D341Med (cell line): ENCODE measurements at regions not wholly inside any gene's neighbourhood (a gene's known extent, or its start where the extent isn't known, plus 50 kb on each side); places are given as distances from the start of the nearest gene placed in this dataset.

Experiments
- DNase-seq: peaks from one replicate; pipeline ENCODE4 v3.0.0; 2012; ENCODE audit warnings: low spot score

DNA sequence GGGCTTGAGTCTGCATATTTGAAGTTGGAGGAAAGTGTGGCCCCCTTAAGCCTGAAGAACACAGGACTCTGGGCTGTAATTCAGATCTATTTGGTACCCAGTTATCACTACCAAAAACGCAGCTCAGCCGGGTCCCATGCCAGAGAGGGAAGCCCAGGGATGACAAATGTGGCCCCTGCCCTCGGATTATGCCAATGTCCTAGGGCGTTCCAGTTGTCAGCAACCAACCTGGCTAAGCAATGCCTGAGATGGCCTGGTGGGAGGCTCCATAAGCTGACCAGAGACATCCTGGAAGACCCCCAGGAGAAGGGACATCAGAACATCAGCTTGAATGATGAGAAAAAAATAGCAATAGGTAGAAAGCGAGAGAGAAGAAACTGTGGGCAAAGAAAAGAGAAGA lies 79.6 kb upstream of the UQCRFS1 start:
- no peak for DNase-seq

DNA sequence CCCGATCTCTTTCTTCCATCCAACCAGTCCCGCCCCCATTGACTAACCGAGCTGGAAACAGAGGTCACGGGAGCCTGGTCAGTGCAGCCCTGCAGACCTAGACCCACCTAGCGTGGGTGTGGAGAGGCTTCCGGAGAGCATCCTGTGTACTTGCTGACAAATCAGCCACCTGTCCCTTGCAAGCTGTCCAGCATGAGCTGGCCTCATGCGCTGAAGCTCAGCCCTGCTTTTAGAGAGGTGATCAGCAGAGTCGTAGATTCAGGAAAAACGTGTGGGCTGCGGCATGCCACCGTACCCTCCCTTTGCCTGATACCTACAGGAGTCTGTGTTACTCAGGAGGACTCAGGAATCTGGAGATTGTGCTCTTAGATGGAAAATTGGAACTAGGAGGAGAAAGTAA lies 80.3 kb upstream of the UQCRFS1 start:
- DNase-seq, result no peak

DNA sequence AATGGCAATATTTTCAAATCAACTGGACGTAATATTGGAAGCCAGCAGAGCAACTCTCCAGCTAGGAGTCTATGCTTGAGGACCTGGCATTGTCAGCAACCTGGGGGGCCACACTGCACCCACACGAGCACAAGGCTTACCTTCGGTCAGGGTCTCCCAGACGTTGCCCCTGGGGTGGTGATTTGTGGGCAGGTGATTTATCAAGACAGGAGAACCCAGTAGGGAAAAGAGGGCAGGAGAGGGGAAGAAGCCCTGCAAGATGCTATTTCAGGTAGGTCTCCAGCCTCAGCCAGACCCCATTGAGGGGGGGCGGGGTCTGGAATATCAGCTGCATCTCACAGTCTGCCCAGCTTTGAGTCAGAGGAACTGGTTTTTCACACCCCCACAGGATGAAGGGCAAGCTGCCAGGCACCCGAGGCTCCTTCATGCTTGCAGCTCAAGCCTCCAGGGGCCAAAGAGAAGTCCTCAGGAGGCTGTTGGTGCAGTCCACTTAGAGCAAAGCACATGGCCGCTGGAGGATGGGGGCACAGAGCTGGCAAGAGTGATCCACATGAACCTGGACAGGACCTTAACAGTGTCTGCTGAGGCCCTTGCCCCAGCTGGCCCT lies 80.9 kb upstream of the UQCRFS1 start:
- no peak for DNase-seq

DNA sequence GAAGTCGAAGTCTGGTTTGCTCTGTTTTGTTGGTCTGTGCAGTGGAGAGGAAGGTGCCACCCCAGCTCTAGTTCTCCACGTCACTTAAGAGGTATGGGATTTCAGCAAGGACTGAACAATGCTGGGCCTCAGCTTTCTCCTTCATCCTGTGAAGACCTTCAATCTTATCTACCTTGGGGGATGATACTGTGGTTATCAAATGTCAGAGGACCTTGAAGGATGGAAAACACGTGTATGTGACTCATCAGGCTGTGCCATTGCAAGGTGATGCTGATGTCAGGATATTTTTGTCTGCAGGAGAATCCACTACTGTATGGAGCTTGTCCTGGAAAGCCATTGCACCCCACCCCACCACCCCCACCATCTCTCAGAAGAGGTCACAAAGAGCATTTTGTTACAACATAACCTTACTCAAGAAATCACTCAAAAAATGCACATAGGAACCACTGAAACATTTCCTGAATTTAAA lies 81.4 kb upstream of the UQCRFS1 start:
- DNase-seq, result no peak

DNA sequence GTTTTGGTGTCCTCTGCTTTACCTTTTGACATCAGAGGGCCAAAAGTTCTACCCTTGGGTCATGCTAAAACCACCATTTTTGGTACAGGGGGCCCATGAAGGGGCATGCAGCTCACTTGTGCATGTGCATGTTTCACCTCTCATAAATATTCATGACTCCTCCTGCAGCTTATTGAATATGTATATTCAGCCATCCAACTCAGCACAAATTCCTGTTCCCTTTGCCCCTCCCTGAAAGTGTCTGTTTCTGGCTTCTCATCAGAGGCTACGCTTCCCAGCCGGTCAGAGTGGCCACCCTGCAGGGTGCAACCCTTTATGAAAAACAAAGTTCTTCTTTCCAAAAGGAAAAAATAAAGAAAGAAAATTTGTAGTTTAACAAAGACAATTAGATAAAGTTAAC lies 82.3 kb upstream of the UQCRFS1 start:
- no peak for DNase-seq

DNA sequence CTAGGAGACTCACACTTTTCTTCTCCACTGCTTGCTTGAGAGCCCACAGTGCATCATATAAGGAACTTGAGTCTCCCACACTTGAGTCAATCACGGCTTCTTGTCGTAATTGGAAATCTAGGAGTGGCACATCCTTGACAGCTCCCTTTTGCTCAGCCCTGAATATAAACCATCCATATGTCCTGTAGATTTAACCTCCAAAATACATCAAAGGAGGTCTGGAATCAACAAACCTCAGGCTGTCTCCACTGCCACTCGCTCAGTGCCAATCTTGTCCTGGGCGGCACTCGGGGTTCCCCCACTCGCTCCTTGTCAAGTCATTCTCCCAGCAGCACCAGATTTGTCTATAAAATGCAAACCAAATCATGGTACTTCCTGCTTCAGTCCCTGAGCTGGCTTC lies 84.4 kb upstream of the UQCRFS1 start:
- no peak for DNase-seq

DNA sequence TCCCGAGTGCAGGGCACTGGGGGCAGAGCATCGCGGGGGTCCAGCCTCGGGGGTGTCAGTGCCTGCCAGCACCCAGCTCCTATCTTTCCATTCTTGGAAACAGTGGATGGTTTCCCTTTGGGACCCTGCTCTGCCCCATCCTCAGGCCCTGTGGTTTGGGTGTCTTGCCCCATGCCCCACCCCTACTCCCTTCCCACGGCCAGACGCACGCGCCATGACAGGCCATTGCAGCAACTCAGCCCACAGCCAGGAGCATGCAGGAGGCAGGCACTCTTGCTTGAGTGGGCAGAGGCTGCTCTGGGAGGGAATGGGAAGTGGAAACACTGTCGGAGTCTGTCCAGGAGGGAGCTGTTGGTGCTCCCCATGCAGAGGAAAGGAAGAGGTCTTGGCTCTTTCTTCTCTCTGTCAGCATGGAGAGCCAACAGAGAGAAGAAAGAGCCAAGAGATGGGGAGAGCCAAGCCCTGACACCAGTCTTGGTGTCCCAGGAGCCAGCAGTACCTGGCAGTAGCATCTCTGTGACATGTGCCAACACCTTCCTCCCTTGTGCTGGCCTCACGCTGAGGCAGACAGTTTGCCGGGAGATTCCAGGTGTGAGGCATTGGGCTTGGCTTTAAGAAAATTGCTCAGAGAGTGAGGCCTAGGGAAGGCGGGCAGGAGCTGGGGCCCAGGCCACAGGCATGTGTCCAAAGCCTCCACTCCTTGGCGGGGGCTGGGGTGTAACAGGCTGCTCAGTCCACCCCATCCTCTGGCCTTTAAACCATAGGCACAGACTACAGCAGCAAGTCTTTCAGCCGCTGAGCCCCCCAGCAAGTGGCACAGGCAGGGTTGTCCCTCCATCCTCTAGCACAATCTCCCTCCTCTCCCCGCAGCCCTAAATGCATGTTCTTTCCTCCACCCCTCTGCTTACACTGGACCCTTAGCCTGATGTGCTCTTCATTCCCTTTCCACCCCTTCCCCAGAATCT lies 86.7 kb upstream of the UQCRFS1 start:
- no peak for DNase-seq

DNA sequence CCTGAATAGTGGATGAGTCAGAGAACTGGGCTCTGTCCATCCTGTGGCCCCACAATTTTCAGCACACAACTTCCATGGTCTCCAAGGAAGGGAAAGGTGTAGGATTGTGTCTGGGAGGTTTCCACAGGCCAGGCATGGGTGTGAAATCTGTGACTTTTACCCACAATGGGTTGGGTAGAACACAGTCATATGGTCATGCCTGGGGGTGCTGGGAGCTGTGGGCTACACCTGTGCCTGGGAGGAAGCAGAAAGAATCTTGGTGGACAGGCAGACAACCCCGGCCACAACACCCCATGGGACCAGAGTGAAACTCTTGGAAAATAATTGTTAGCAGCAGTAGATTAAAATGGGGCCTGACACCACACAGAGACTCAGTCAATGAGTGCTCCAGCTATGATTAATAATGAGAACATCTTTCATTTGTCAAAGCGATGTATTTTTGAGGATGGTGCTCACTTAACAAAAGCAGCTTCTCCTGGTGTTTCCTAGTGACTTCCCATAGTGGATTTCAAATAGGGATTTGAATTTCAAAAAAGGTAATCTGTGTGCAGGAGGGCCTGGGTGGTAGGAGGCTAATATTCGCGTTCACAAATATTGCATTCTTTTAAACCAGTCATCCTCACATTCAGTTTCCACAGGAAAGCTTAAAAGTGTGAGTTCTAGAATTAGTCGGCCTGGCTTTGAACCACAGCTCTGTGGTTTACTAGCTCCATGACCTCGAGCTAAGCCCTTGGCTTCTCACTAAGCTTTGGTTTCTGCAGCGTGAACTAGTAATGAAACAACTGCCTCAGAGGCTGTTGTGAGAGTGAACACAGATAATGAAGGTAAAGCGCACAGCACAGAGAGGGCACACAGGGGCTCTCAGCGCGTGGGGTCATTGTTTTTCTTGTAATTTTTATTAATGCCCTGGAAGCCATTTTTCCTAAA lies 89.3 kb upstream of the UQCRFS1 start:
- DNase-seq, result no peak

DNA sequence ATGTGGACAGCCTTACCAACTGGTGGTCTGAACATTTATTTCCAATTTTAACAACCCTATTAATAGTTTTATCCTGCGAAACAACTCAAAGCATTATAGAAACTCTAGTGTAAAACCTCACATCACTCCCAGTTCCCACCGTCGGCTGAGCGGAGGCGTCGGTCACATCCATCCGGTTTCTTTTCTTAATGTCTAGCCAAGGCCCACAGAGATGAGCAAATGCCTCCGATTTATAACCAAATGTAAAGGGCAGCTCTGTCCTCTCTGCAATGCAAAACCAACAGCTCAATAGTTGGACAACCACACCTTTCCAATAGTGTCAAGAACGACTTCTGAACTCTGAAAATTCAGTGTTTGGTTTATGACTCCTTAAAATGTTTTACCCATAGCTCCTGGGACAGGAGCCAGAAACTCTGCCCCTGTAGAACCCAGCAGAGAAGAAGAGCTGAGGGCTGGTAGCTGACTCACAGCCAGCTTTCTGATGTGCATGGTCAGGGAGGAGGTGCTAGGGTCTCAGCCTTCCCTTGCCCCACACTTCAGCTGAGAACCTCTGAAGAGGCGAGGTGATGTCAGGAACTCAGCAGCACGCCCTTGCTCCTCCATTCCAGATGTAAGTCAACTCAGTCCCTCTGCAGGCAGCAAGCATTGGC lies 90.2 kb upstream of the UQCRFS1 start:
- DNase-seq, result no peak

DNA sequence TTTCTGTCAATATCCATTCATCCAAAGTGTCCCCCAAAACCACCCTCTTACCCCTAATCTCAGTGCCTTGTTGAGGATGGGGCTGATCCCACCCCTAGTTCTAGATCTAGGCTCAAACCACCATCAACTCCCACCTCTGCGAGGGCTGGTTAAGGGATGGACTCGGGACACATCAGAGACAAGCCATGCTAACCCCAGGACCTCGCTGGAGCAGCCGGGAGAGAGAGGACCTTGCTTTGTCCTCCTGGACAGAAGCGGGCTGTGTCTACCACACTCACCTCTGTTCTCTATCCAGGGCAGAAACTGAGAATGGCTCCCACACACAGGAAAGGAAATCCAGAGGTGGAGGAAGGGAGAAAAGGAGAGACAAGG lies 90.8 kb upstream of the UQCRFS1 start:
- DNase-seq, result no peak

DNA sequence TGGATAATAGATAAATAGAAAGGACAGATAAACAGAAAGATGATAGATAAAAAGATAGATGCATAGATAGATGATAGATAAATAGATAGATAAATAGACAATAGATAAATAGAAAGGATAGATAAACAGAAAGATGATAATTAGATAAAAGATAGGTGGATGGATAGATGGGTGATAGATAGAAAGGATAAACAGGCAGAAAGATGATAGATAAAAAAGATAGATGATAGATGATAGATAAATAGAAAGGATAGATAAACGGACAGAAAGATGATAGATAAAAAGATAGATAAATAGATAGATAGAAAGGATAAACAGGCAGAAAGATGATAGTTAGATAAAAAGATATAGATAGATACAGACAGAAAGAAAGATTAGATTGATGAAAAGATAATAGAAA lies 92.3 kb upstream of the UQCRFS1 start:
- DNase-seq, result no peak

DNA sequence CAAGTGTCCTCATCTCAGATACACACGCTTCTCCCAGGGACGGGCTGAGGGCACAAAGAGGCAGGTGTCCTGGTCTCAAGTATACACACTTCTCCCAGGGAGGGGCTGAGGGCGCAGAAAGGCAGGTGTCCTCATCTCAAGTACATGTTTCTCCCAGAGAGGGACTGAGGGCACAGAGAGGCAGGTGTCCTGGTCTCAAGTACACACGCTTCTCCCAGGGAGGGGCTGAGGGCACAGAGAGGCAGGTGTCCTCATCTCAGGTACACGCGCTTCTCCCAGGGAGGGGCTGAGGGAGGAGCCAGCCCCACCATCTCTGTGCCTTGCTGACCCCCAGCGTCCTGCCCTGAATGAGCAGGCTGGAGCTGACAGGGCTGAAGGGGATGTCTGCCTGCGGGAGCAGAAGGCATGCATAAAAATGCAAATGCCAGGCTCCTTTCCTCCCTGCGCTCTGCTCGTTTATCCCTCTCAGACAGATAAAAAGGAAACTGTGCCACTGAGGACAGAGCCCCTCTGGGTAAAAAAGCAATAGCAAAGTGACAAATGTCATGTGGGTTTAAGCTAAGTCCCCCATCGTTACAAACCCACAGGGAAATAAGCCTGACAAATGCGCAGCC lies 96.1 kb upstream of the UQCRFS1 start:
- no peak for DNase-seq

DNA sequence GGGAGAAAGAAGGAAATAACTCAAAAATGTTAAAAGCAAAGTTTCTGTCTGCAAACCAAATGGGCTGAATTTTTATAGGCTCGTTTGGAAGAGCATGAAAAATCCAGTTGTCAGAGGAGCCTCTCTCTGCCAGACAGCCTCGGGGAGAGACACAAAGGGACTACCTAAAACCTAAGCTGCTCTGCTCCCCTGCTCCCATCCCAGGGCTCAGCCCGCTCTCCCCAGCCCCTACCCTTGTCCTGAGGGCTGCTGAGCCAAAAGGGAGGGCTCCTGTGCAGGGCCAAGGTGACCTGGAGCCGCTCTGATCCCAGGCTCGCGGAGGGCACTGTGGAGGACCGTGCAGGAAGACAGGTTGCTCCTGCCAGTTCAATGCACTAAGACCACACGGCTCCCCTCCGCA lies 96.7 kb upstream of the UQCRFS1 start:
- DNase-seq, result no peak

DNA sequence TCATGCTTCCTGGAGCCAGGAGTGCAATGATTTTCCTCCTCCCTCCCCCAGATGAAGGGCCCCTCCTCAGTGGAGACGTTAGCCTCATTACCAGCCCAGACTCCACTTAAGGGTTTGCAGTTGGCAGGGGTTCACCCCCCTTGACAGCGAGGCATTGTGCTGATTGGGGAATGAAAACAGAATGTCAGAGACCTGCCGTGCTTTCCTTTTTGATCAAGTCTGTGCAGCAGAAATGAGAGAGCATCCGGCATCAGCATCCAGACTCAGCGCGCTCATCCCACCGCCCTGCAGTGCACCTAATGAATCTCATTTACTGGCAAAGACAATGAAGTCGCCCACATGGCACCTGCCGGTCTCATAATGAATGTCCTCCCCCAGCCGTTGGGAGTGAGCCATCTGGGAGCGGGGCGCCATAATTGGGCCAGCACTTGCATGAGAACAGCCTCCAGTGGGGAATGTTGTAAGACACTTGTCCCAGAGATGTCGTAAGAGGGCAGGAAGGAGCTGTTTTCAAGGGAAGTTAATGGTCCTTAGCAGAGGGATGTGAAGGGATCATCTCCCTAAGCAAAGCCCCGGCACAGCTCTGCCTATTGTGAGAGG lies 98.3 kb upstream of the UQCRFS1 start:
- DNase-seq, result no peak

DNA sequence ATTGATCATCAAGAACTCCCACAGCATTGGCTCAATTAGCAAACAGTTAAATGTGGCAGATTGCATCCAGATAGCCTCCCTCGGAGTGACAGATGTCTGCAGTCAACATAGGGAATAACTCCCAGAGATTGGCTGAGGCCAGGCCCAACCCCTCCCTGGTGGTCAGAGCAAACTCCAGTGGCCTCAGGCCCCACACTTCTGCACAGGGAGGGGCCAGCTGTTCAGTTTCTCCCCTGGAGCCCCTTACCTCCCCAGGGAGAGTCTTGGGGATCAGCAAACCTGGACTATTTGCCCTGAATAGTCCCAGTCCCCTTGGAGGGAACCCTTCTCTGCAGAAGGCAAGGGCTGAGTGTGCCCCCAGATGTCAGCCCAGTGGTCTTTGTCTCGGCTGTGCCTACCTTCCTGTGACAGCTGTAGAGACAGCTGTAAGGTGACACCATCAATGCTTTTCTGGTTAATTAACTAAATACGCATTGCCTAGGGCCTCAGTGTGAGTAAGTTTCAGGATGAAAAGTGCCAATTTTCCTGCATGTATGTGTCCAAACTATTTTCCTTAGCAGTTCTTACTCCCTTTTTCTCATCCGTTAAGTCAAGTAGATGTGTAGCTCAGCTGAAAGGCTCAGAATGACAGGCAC lies 102.7 kb upstream of the UQCRFS1 start:
- no peak for DNase-seq

DNA sequence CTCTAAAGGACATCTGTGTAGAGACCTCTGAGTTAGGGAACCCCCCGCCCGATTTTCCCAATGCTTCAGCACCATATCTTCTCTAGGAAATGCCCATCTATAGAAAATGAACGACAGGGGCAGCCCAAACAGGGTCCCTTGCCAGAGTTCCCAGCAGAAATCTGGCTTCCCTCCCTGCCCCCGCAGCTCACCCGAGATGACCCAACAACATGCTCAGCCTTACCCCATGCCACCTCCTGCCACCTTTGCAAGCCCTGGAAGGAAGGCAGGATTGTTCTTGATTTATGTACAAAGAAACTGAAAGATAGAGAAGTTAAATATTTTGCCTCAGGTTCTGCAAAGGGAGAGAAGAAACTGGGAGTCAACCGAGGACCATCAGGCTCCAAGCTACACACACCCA lies 105.6 kb upstream of the UQCRFS1 start:
- DNase-seq, result no peak

DNA sequence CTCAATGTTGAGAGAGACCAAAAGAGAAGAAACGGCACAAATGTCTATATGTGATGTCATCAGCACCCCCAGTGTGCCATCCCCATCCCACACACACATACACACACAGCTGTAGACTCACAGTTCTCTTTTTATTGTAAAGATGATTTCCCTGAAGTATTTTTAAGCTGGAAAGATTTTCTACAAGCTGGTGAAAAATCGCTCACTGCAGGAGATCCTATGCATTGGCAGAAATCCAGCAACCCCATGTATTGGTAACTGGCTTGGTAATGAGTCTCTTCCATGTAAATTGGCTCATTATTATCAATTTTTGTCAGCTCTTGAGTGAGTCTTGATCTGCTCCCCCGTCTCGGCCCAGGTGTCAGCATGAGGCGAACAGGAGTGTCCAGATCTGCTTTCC lies 107.1 kb upstream of the UQCRFS1 start:
- no peak for DNase-seq

DNA sequence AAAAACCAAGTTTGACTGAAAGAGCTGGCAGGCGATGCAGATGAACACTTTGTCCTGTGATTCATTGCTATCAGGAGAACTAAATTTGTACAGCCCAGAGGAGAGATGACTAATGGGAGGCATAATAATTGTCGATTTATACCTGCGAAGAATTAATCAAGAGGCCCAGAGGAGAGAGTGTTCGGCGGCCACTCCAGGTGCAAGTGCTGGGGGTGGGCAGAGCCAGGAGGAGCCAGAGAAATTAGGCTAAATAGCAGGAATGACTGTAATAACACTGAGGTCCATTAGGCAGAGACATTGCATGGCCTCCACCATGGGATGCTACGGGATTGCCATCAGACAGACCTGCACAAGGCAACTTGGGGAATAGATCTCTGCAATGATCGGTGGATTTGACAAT lies 107.7 kb upstream of the UQCRFS1 start:
- no peak for DNase-seq

DNA sequence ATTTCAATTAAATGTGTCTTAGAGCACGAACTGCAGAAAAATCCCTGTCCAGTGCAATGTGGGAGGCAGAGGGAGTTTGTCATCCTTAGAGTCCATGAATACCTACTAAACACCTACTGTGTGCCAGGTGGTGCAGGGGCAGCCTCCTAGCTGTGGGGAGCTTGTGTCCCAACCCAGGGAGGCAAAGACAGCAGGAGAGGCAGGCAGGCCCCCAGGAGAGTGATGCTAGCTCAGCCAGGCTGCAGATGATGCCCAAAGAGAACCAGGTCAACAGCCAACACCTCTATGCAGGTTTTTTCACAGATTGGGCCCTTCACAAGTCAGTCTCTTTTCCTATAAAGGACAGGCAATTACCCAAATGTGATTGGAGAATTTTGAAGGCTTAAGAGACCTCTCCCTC lies 108.2 kb upstream of the UQCRFS1 start:
- DNase-seq, result no peak

DNA sequence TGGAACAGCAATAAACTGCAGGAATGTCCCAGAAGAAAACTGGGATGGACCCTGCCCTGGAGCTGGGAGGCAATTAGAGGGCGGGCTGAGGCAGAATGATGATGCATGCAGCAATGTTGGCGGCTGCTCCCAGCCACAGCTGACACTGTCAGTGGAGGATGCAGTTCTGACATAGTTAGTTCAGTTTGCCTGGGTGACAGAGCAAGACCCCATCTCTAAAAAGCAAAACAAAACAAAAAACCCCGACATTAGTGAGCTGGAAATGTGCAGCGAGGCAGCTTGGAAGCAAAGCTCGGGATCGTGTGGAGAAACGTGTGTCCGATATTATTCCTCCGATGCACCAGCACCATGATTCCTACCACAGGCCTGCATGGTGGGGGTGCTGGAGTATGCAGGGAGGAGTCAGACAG lies 110.1 kb upstream of the UQCRFS1 start:
- DNase-seq, result no peak
